Tibial nerve (tissue), 3 donors: ENCODE measurements at regions not wholly inside any gene's neighbourhood (a gene's known extent, or its start where the extent isn't known, plus 50 kb on each side); places are given as distances from the start of the nearest gene placed in this dataset.

Source experiments
- POLR2A ChIP-seq, 2 donors: fragments of 450-650 bp; IDR thresholded peaks; one replicate each; pipeline ENCODE4 v1.6.1; 2017; ENCODE audit warnings: antibody characterized with exemption in 2 of 2, mild to moderate bottlenecking in 2 of 2, moderate library complexity in 2 of 2
- TF ChIP-seq, protein P1 (sequence below), 5 experiments: fragments of 200-600 bp in 3 of 5; fragments of 450-650 bp in 2 of 5; sonication (generic) in 3 of 5; IDR thresholded peaks; one replicate each; pipeline ENCODE4 v1.5.1; 2016 to 2019; ENCODE audit warnings: antibody characterized with exemption in 5 of 5, mild to moderate bottlenecking in 3 of 5, moderate library complexity in 2 of 5

DNA sequence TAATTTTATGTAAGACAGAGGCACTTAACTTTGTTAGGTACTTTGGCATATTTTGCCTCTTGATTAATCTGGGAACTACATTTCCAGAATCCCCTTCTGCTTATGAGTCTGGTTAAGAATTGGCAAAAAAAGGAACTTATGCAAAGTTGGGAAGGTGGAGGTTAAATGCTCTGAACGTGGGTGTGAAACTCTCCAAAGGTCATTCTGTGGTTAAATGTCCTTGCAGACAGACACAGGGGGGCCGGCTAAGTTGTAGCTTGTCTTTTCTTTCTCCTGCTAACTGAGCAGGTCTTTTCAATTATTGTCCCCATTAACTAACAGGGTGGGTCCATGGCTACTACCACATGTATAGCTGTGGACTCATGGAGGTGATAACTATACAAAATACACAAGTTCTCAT, 248.6 kb upstream of the NOVA1 start:
- TF ChIP-seq, protein P1, sequence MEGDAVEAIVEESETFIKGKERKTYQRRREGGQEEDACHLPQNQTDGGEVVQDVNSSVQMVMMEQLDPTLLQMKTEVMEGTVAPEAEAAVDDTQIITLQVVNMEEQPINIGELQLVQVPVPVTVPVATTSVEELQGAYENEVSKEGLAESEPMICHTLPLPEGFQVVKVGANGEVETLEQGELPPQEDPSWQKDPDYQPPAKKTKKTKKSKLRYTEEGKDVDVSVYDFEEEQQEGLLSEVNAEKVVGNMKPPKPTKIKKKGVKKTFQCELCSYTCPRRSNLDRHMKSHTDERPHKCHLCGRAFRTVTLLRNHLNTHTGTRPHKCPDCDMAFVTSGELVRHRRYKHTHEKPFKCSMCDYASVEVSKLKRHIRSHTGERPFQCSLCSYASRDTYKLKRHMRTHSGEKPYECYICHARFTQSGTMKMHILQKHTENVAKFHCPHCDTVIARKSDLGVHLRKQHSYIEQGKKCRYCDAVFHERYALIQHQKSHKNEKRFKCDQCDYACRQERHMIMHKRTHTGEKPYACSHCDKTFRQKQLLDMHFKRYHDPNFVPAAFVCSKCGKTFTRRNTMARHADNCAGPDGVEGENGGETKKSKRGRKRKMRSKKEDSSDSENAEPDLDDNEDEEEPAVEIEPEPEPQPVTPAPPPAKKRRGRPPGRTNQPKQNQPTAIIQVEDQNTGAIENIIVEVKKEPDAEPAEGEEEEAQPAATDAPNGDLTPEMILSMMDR (IDR thresholded peaks at IDR 0.05), result no peak
- no peak for TF ChIP-seq POLR2A (IDR thresholded peaks at IDR 0.05)
